GM18526 (cell line): ENCODE measurements at regions not wholly inside any gene's neighbourhood (a gene's known extent, or its start where the extent isn't known, plus 50 kb on each side); places are given as distances from the start of the nearest gene placed in this dataset.

Source experiments
- POLR2A ChIP-seq: IDR thresholded peaks from 3 replicates; pipeline ENCODE4 v1.6.1; 2011; ENCODE audit not compliant: insufficient read length; ENCODE audit errors: extremely low read depth

- no peak for TF ChIP-seq POLR2A
Observed at GRCh38 chr3:197420115-197420514, 121.7 kb upstream of the DLG1 start.

GRCh38 chr3:197419696-197420095 is 121.3 kb upstream of the DLG1 start:
- no peak for TF ChIP-seq POLR2A

- no peak for TF ChIP-seq POLR2A
Observed at GRCh38 chr3:197417911-197418618, 119.7 kb upstream of the DLG1 start.

GRCh38 chr3:197417441-197417840 is 119.0 kb upstream of the DLG1 start:
- TF ChIP-seq POLR2A, result no peak

- TF ChIP-seq POLR2A, result no peak
Observed at GRCh38 chr3:197408177-197408957, 110.0 kb upstream of the DLG1 start.

- TF ChIP-seq POLR2A, result no peak
Observed at GRCh38 chr3:197407526-197407925, 109.1 kb upstream of the DLG1 start.

- no peak for TF ChIP-seq POLR2A
Observed at GRCh38 chr3:197407053-197407452, 108.6 kb upstream of the DLG1 start.

GRCh38 chr3:197406266-197406665 is 107.9 kb upstream of the DLG1 start:
- no peak for TF ChIP-seq POLR2A

- no peak for TF ChIP-seq POLR2A
Observed at GRCh38 chr3:197404754-197405153, 106.3 kb upstream of the DLG1 start.

- TF ChIP-seq POLR2A, result no peak
Observed at GRCh38 chr3:197404030-197404429, 105.6 kb upstream of the DLG1 start.

GRCh38 chr3:197399486-197399885 is 101.1 kb upstream of the DLG1 start:
- no peak for TF ChIP-seq POLR2A

GRCh38 chr3:197398286-197398878 is 100.0 kb upstream of the DLG1 start:
- no peak for TF ChIP-seq POLR2A

GRCh38 chr3:197397838-197398237 is 99.4 kb upstream of the DLG1 start:
- no peak for TF ChIP-seq POLR2A

- no peak for TF ChIP-seq POLR2A
Observed at GRCh38 chr3:197394464-197395321, 96.3 kb upstream of the DLG1 start.

- no peak for TF ChIP-seq POLR2A
Observed at GRCh38 chr3:197393711-197394110, 95.3 kb upstream of the DLG1 start.
